OCI-LY7 (cell line): ENCODE measurements at regions not wholly inside any gene's neighbourhood (a gene's known extent, or its start where the extent isn't known, plus 50 kb on each side); places are given as distances from the start of the nearest gene placed in this dataset.

ENCODE experiments used
- BruUV-seq: library from RNA; stranded (reverse); fragments of 400-500 nt; replicated peaks from 2 replicates; lab custom pipeline; 2021; lab: Mats Ljungman, UMichigan
- CTCF ChIA-PET: fragments of 300-600 bp; sonication (Branson Sonifier 250); formaldehyde crosslinking; loops from one replicate; lab custom pipeline; 2022; ENCODE audit warnings: antibody characterized with exemption; ENCODE audit not compliant: unreplicated experiment; lab: Charles Lee
- POLR2A ChIA-PET: fragments of 300-600 bp; sonication (Branson Sonifier 250); formaldehyde crosslinking; loops from one replicate; lab custom pipeline; 2022; ENCODE audit warnings: antibody characterized with exemption; lab: Charles Lee
- DNase-seq: peaks from one replicate; pipeline ENCODE4 v3.0.0-alpha.2; 2015; ENCODE audit warnings: low spot score
- H2AFZ ChIP-seq: fragments of 200-600 bp; sonication (generic), shearing (Covaris generic); 2 replicates; pipeline ENCODE4 v1.6.1; 2014; ENCODE audit warnings: mild to moderate bottlenecking, antibody characterized with exemption, low read length, moderate library complexity
- H3K27ac ChIP-seq: fragments of 200-600 bp; sonication (generic); 2 replicates; pipeline ENCODE4 v1.5.1; 2014; ENCODE audit warnings: mixed run types, low read depth, mild to moderate bottlenecking, moderate library complexity, low read length, inconsistent platforms; ENCODE audit not compliant: poor library complexity, severe bottlenecking
- H3K36me3 ChIP-seq: fragments of 200-600 bp; sonication (generic); 2 replicates; pipeline ENCODE4 v1.6.1; 2014; ENCODE audit warnings: mild to moderate bottlenecking, antibody characterized with exemption, low read length, moderate library complexity, mixed read lengths; ENCODE audit not compliant: insufficient read depth
- H3K4me1 ChIP-seq: fragments of 200-600 bp; sonication (generic); 2 replicates; pipeline ENCODE4 v1.5.1; 2014; ENCODE audit warnings: mild to moderate bottlenecking, low read length; ENCODE audit not compliant: insufficient read depth, poor library complexity, severe bottlenecking
- H3K4me2 ChIP-seq: fragments of 200-600 bp; sonication (generic); 2 replicates; pipeline ENCODE4 v1.6.1; 2014; ENCODE audit warnings: mild to moderate bottlenecking, low read length
- H3K4me3 ChIP-seq: fragments of 200-600 bp; sonication (generic); 2 replicates; pipeline ENCODE4 v1.5.1; 2014; ENCODE audit warnings: mild to moderate bottlenecking, low read depth, low read length; ENCODE audit not compliant: poor library complexity, severe bottlenecking
- H3K79me2 ChIP-seq: fragments of 200-600 bp; sonication (generic); 2 replicates; pipeline ENCODE4 v1.6.1; 2016; ENCODE audit warnings: low read depth, mild to moderate bottlenecking, low read length, moderate library complexity, mixed read lengths; ENCODE audit not compliant: insufficient read depth
- H3K9me2 ChIP-seq: fragments of 200-600 bp; sonication (generic); 2 replicates; pipeline ENCODE4 v1.6.1; 2016; ENCODE audit warnings: mild to moderate bottlenecking, low read length, mixed read lengths; ENCODE audit not compliant: insufficient read depth
- H3K9me3 ChIP-seq: fragments of 200-600 bp; sonication (generic); 2 replicates; pipeline ENCODE4 v1.6.1; 2014; ENCODE audit warnings: mild to moderate bottlenecking, mixed run types, low read length, mixed read lengths
- H4K20me1 ChIP-seq: fragments of 200-600 bp; sonication (generic); 2 replicates; pipeline ENCODE4 v1.6.1; 2014; ENCODE audit warnings: mild to moderate bottlenecking, antibody characterized with exemption, low read length, moderate library complexity, mixed read lengths; ENCODE audit not compliant: insufficient read depth
- EZH2phosphoT487 ChIP-seq: fragments of 200-600 bp; sonication (generic); IDR thresholded peaks from 2 replicates; pipeline ENCODE4 v1.6.1; 2018; ENCODE audit warnings: low read depth, borderline replicate concordance, mild to moderate bottlenecking, mixed run types, antibody characterized with exemption, low read length, moderate library complexity, mixed read lengths
- intact Hi-C: fragments of 100-400 bp; cut with micrococcal nuclease; formaldehyde crosslinking; loops from one replicate; pipeline ENCODE4 v1.10.0; 2022; ENCODE audit not compliant: unreplicated experiment
- TF ChIP-seq, protein P1 (sequence below): fragments of 200-600 bp; sonication (generic); conservative IDR thresholded peaks from 2 replicates; pipeline ENCODE4 v1.5.1; 2014; ENCODE audit warnings: mild to moderate bottlenecking, antibody characterized with exemption, low read length, moderate library complexity, mixed read lengths

DNA sequence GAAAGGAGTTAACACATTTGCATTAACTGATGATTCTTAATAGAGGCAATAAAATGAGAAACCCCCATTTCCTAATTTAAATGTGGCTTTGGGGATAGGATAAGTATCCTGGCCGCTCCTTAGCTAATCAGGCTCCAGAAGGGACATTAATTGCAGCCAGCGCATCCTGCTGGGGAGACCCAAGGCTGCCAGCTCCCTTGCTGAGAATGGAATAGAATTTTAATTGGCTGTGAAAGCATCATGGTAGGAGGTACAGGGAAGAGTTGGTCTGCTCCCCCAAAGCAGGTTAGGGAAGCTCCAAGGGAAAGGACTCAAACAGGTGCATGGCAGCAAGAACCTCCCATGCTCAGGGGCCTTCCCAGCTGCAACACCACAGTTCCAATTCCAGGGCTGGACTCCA lies 71.4 kb downstream of the MARCHF4 start:
- Histone ChIP-seq H2AFZ (no peak overlapping the region), H3K4me1 (no peaks in the 10 kb centered on the region), H3K4me3 (no peak overlapping the region), H3K4me2 (no peak overlapping the region), H3K79me2 (no peaks in the 10 kb centered on the region), H3K9me2 (no peaks in the 10 kb centered on the region), H4K20me1 (no peaks in the 10 kb centered on the region), H3K9me3 (no peaks in the 10 kb centered on the region), H3K27ac (no peak overlapping the region), H3K36me3 (no peaks in the 10 kb centered on the region)
- CTCF ChIA-PET: no interaction called here
- BruUV-seq: no TSS peak
- intact Hi-C loops: no loop called here
- POLR2A ChIA-PET: interaction anchor here (0.6 kb wide), 1 partner anchor 301 kb away, joined by 3 read pairs; no protein-coding TSS in a partner anchor
- no peak for DNase-seq
- TF ChIP-seq, protein P1, sequence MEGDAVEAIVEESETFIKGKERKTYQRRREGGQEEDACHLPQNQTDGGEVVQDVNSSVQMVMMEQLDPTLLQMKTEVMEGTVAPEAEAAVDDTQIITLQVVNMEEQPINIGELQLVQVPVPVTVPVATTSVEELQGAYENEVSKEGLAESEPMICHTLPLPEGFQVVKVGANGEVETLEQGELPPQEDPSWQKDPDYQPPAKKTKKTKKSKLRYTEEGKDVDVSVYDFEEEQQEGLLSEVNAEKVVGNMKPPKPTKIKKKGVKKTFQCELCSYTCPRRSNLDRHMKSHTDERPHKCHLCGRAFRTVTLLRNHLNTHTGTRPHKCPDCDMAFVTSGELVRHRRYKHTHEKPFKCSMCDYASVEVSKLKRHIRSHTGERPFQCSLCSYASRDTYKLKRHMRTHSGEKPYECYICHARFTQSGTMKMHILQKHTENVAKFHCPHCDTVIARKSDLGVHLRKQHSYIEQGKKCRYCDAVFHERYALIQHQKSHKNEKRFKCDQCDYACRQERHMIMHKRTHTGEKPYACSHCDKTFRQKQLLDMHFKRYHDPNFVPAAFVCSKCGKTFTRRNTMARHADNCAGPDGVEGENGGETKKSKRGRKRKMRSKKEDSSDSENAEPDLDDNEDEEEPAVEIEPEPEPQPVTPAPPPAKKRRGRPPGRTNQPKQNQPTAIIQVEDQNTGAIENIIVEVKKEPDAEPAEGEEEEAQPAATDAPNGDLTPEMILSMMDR: no peak
- no peak for TF ChIP-seq EZH2phosphoT487

DNA sequence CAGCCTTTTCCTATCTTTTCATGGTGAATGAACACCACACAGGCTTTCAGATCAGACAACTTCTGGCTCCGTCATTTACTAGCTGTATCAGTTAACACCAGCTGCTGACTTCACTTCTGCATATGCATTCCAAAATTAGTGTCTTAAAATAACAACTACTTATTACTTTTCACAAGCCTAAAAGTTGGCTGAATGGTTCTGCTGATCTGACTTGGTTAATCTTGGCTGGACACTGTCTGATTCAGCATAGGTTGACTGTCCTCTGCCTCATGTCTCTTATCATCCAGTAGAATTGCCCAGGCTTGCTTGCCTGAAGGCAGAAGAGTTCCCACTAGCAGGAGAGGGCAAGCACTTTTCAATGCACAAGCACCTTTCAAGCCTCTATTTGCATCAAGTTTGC lies 72.7 kb downstream of the MARCHF4 start:
- Histone ChIP-seq H3K36me3 (no peaks in the 10 kb centered on the region), H2AFZ (no peak overlapping the region), H3K9me3 (no peaks in the 10 kb centered on the region), H3K4me1 (no peaks in the 10 kb centered on the region), H3K4me2 (no peak overlapping the region), H3K4me3 (no peak overlapping the region), H4K20me1 (no peaks in the 10 kb centered on the region), H3K27ac (no peak overlapping the region), H3K9me2 (no peaks in the 10 kb centered on the region), H3K79me2 (no peaks in the 10 kb centered on the region)
- CTCF ChIA-PET: no interaction called here
- TF ChIP-seq EZH2phosphoT487: no peak
- TF ChIP-seq, protein P1: no peak
- no TSS peak for BruUV-seq
- POLR2A ChIA-PET: no interaction called here
- intact Hi-C loops: no loop called here
- no peak for DNase-seq

DNA sequence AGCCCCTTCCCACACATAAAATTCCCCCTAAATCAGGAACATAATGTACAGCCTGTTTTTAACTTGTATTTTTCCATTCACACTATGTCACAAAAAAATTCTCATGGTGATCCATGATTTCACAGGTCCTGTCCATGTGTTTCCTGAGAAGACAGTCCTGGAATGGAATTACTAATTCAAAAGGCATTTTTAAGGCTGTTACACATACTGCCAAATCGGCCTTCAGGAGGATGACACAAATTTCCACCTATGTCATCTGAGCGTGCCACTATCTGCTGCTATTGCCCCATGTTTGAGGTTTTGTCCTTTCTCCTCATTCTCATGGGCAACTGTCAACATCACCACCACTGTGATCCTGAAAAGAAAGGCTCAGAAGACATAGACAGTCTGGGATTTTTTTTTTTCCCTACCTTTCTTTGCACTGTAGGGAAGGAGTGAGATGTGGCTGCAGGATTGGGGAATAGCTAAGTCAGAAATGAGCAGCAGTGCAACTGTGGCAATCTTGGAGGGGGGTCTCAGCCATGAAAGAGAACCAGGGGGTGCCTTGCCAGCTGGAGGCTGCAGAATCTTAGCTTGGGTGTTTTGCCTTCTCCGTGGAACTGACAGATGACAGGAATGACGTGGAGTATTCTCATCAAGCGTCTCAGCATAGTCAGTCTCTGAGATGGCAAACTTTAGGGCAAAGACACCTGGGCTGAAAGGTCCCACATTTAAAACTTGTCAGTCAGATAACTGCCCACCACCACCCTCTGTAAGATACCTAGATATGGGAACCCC lies 73.4 kb downstream of the MARCHF4 start:
- H3K36me3 ChIP-seq: no peaks in the 10 kb centered on the region
- TF ChIP-seq EZH2phosphoT487: no peak
- TF ChIP-seq, protein P1: no peak
- no peak overlapping the region for H3K4me2 ChIP-seq
- no peak overlapping the region for H3K27ac ChIP-seq
- no peaks in the 10 kb centered on the region for H4K20me1 ChIP-seq
- ChIA-PET POLR2A (interaction anchor here (0.8 kb wide), 1 partner anchor 12 kb away, joined by 5 read pairs; no protein-coding TSS in a partner anchor), CTCF (no interaction called here)
- intact Hi-C loops: no loop called here
- no peak overlapping the region for H2AFZ ChIP-seq
- H3K4me3 ChIP-seq: no peak overlapping the region
- H3K79me2 ChIP-seq: no peaks in the 10 kb centered on the region
- H3K9me2 ChIP-seq: no peaks in the 10 kb centered on the region
- no TSS peak for BruUV-seq
- H3K9me3 ChIP-seq: no peaks in the 10 kb centered on the region
- no peak for DNase-seq
- H3K4me1 ChIP-seq: no peaks in the 10 kb centered on the region
